Memory B cell (primary cell): ENCODE measurements at regions not wholly inside any gene's neighbourhood (a gene's known extent, or its start where the extent isn't known, plus 50 kb on each side); places are given as distances from the start of the nearest gene placed in this dataset.

Experiments used
- ATAC-seq: fragments of 150-1000 bp; cut with Tn5 transposase; 2 replicates; pipeline ENCODE4 v1.10.0; 2021; ENCODE audit warnings: low read depth, mild to moderate bottlenecking, moderate library complexity
- DNase-seq, 2 donors: peaks; one replicate each; pipeline ENCODE4 v3.0.0; 2022; ENCODE audit warnings: low spot score in 2 of 2
- H3K27ac Mint-ChIP-seq: one replicate; pipeline ENCODE4 v1.8.0; 2022; ENCODE audit warnings: mild to moderate bottlenecking, moderate library complexity, mixed read lengths
- H3K27me3 Mint-ChIP-seq: one replicate; pipeline ENCODE4 v1.8.0; 2022; ENCODE audit warnings: mixed read lengths
- H3K36me3 Mint-ChIP-seq: one replicate; pipeline ENCODE4 v1.8.0; 2022; ENCODE audit warnings: mild to moderate bottlenecking, mixed read lengths
- H3K4me1 Mint-ChIP-seq: one replicate; pipeline ENCODE4 v1.8.0; 2022; ENCODE audit warnings: mixed read lengths
- H3K4me3 Mint-ChIP-seq: one replicate; pipeline ENCODE4 v1.8.0; 2022; ENCODE audit warnings: mild to moderate bottlenecking, moderate library complexity, mixed read lengths
- H3K9me3 Mint-ChIP-seq: one replicate; pipeline ENCODE4 v1.8.0; 2022; ENCODE audit warnings: mixed read lengths

DNA sequence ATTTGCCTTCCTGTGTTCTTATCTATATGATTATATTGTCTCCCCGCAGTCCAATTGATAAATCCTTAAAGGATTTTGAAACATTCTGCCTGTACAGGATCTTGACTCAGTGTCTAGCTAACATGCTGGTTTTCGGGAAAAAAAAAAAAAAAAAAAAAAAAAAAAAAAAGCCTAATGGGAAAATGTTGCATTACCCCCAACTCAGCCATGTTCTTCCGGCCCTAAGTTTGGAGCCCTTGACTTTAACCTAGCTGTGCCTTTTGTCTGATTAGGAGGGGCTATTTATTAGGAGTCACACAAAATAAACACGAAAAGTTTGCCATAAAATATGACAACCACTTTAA is 244.4 kb upstream of the TCF21 start:
- ATAC-seq, result no peak
- no peak for DNase-seq
- H3K27me3 Mint-ChIP-seq, result no peaks in the 10 kb centered on the region
- no peaks in the 10 kb centered on the region for H3K36me3 Mint-ChIP-seq
- H3K27ac Mint-ChIP-seq, result no peak overlapping the region
- H3K4me1 Mint-ChIP-seq, result no peaks in the 10 kb centered on the region
- no peak overlapping the region for H3K4me3 Mint-ChIP-seq
- no peaks in the 10 kb centered on the region for H3K9me3 Mint-ChIP-seq

DNA sequence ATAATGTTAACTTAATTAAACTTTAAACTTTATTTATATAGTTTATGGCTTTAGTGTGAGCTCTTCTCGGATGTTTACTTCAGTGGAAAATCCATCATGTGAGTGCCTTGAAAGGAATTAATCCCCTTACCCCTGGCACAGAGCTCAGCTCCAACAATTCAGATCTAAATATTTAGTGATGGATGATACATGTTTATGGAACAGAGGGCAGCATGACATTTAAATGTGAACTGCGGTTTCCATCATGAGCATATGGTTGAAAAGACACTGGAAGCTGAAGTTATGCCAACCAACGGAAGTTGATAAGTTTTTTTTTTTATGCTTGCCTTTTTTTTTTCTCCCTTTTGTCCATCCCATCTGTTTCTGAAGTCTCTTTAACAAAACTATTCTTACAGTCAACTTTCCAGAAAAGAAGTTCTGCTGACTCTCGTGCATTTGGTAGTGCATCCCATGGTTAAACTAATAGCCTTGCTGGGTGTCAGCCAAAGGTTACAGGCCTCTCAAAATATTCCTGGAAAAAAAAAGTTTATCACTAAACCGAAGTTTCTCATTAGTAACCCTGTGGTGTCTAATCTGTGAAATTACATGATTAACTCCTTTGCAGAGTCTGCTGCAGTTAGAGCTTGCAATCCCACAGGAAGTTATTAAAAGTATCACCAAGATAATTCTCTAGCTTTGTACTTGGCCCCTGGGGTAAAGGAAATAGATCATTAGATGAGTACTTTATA is 243.9 kb upstream of the TCF21 start:
- DNase-seq, result no peak
- H3K4me1 Mint-ChIP-seq, result no peaks in the 10 kb centered on the region
- no peak for ATAC-seq
- no peaks in the 10 kb centered on the region for H3K9me3 Mint-ChIP-seq
- H3K27me3 Mint-ChIP-seq, result no peaks in the 10 kb centered on the region
- no peak overlapping the region for H3K27ac Mint-ChIP-seq
- no peaks in the 10 kb centered on the region for H3K36me3 Mint-ChIP-seq
- no peak overlapping the region for H3K4me3 Mint-ChIP-seq

DNA sequence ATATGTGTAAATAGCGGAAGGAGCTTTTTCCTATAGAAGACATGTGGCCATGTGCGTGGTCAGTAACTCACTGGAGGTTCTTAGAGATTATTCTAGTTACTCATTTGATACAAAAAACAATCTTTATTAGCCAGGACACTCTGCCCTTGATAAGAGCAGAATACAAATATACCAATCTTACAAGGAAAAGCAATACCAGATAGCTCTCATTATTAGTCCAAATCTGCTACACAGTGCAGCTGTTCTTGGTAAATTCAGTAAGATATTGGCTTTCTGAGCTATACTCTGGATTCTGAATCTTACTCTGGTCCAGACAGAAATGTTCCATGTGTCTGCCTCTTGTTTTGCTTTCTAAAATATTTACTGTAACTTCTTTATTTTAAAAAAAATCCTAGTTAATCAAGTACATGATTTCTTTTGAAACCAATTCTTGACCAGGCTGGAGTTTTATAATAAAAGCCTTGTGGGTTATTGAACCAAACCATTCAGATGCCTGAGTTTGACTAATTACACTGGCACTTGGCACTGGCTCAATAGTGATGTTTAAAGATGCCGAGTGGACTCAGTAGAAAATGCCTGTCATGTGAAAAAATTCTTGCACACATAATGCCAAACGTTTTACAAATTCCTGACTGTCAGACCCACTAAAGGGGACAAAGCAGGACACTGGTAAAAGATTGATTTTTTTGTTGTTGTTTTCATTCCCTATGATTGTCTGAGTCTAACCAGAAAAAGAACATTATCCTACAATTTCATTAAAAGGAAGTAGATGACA is 242.8 kb upstream of the TCF21 start:
- H3K9me3 Mint-ChIP-seq, result no peaks in the 10 kb centered on the region
- no peaks in the 10 kb centered on the region for H3K36me3 Mint-ChIP-seq
- H3K4me1 Mint-ChIP-seq, result no peaks in the 10 kb centered on the region
- H3K27ac Mint-ChIP-seq, result no peak overlapping the region
- DNase-seq (no peak), ATAC-seq (no peak)
- no peaks in the 10 kb centered on the region for H3K27me3 Mint-ChIP-seq
- no peak overlapping the region for H3K4me3 Mint-ChIP-seq

DNA sequence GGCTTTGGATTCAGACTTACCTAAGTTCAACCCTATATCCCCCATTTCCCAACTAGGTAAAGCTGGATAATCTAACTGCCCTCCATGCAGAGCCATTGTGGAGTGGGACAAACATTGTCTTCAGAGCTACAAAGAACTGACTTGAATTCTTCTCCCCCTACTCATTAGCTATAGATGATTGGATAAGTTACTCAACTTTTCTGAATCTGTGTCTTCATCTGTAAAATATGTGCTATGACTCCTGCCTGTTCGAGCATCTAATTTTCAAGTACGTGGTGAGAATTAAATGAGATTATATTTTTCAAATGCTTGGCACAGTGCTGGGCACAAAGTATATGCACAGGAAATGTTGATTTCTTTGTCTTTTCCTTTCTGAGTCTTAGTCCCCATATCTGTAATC is 240.3 kb upstream of the TCF21 start:
- ATAC-seq (no peak), DNase-seq (no peak)
- no peaks in the 10 kb centered on the region for H3K36me3 Mint-ChIP-seq
- H3K27me3 Mint-ChIP-seq, result no peaks in the 10 kb centered on the region
- no peaks in the 10 kb centered on the region for H3K9me3 Mint-ChIP-seq
- H3K4me3 Mint-ChIP-seq, result no peak overlapping the region
- H3K27ac Mint-ChIP-seq, result no peak overlapping the region
- H3K4me1 Mint-ChIP-seq, result no peaks in the 10 kb centered on the region

DNA sequence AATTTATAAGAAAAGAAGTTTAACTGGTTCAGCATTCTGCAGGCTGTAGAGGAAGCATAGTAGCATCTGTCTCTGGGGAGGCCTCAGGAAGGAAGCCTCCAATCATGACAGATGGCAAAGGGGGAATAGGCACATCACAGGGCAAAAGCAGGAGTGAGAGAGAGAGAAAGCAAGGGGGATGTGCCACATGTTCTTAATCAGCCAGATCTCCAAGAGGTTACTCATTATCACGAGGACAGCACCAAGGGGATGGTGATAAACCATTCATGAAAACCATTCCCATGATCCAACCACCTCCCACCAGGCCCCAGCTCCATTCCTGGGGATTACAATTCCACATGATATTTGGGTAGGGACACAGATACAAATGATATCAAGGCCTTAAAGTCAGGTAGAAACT is 217.5 kb upstream of the TCF21 start:
- ATAC-seq (no peak), DNase-seq (no peak)
- Mint-ChIP-seq H3K27me3 (no peaks in the 10 kb centered on the region), H3K27ac (no peak overlapping the region), H3K4me3 (no peak overlapping the region), H3K9me3 (no peaks in the 10 kb centered on the region), H3K4me1 (no peaks in the 10 kb centered on the region), H3K36me3 (no peaks in the 10 kb centered on the region)

DNA sequence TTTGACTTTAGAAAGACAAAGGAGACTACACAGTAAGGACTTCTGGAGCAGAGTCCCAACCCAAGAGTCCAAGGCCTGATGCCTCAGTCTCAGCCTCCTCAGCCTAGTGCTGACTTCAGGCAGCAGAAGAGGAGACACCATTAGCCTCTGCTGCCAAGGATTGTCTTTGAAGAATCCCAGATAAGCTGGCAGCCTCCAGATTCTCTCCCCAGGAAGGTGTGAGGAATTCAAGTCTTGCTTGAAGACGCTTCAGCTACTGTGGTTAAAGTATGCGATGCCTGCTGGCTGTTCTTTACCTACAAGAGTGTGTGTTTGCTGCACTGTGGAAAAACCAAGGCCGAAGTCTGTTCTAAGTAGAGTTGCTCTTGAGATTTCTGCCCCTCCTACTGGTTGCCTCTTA is 215.9 kb upstream of the TCF21 start:
- DNase-seq, result no peak
- no peak for ATAC-seq
- no peaks in the 10 kb centered on the region for H3K27me3 Mint-ChIP-seq
- no peaks in the 10 kb centered on the region for H3K36me3 Mint-ChIP-seq
- no peak overlapping the region for H3K27ac Mint-ChIP-seq
- H3K9me3 Mint-ChIP-seq, result no peaks in the 10 kb centered on the region
- H3K4me1 Mint-ChIP-seq, result no peaks in the 10 kb centered on the region
- no peak overlapping the region for H3K4me3 Mint-ChIP-seq

DNA sequence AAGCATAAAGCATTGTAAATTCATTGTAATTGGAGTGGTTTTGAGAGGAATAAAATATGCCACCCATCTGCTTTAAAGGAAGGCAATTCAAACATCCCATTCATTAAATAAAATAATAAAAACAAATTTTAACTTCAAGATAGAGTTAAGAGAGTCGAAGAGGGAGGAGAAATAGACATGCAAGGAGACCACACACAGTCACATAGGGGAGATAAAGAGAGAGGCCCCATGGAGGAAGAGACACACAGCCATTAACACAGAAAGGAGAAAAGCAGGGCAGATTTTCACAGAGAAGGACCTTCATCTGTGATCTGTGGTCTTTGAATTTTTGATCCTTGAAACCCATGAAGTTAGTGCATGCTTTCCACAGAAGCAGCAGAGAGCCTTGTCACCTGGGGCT is 214.3 kb upstream of the TCF21 start:
- Mint-ChIP-seq H3K27me3 (no peaks in the 10 kb centered on the region), H3K36me3 (no peaks in the 10 kb centered on the region), H3K27ac (no peak overlapping the region), H3K9me3 (peaks cover 2% of the 10 kb centered on the region), H3K4me3 (no peak overlapping the region), H3K4me1 (no peaks in the 10 kb centered on the region)
- ATAC-seq (no peak), DNase-seq (no peak)

DNA sequence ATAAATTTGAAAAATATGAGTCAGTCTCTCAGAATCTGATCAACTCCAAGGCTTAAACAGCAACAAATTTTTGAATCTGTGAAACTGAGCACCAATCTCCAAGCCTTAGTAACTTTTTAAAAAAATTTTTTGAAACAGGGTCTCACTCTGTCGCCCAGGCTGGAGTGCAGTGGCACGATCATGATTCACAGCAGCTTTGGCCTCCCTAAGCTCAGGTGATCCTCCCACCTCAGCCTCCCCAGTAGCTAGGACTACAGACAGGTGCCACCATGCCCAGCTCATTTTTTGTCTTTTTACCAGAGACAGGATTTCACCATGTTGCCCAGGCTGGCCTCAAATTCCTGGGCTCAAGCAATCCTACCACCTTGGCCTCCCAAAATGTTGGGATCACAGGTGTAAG is 207.9 kb upstream of the TCF21 start:
- no peak overlapping the region for H3K27ac Mint-ChIP-seq
- no peak overlapping the region for H3K4me3 Mint-ChIP-seq
- H3K36me3 Mint-ChIP-seq, result no peaks in the 10 kb centered on the region
- DNase-seq (no peak), ATAC-seq (no peak)
- no peaks in the 10 kb centered on the region for H3K4me1 Mint-ChIP-seq
- peaks cover 2% of the 10 kb centered on the region for H3K9me3 Mint-ChIP-seq
- no peaks in the 10 kb centered on the region for H3K27me3 Mint-ChIP-seq

DNA sequence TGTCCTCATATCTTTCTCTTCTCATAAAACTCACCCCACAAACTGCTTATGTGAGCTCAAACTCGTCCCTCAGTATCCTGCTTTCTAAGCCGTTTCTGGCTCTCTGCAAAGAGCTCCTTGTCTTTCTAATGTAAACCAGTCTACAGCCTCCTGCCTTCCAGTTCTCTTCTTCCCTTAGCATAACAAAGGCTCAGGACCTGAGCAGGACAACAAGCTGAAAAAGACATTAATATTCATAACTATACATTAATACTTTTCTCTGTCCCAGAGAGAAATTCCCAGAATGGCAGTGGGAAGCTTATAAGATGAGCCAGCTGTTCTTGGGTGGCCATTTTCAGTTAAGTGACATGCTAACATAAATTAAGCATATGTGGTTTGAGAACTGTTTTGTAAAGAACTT is 207.0 kb upstream of the TCF21 start:
- Mint-ChIP-seq H3K4me1 (no peaks in the 10 kb centered on the region), H3K27me3 (no peaks in the 10 kb centered on the region), H3K27ac (no peak overlapping the region)

DNA sequence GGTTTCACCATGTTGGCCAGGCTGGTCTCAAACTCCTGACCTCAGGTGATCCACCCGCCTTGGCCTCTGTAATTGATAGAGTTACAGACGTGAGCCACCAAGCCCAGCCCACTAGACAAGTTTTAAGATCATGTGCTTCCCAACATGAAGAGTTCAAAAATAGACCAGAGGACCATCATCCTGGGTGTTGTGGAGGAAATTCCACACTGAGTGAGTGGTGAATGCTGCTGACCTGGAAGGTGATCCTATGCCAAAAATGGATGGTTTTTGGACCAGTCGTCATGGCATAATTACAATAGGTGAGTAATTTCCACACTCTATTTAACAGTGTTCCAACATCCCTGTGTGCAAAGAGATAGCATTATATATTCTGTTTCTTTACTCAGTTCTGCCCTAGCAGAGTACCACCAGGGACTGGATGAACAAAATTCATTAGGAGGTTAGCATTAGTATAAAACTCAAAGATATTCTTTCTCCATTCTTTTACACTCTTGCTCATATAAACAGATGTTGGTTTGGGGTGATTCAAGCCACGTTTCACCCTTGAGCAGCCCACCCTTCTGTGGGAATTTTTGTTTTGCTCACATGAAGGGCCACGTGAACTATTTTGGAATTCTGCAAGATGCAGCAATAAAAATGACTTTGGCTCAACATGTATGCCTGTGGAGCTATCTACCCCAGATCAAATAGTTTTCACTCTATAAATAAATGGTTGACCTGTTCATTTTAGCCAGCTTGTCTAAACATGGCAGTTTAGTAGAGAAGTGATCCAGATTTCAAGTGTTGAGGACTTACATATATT is 206.2 kb upstream of the TCF21 start:
- Mint-ChIP-seq H3K36me3 (no peaks in the 10 kb centered on the region), H3K9me3 (peaks cover 2% of the 10 kb centered on the region), H3K27me3 (no peaks in the 10 kb centered on the region), H3K4me3 (no peak overlapping the region), H3K4me1 (no peaks in the 10 kb centered on the region), H3K27ac (no peak overlapping the region)
- ATAC-seq (no peak), DNase-seq (no peak)

More for the DNA sequence above, 207.0 kb upstream of the TCF21 start:
- Mint-ChIP-seq H3K9me3 (peaks cover 2% of the 10 kb centered on the region), H3K36me3 (no peaks in the 10 kb centered on the region), H3K4me3 (no peak overlapping the region)
- ATAC-seq, result no peak
- no peak for DNase-seq

DNA sequence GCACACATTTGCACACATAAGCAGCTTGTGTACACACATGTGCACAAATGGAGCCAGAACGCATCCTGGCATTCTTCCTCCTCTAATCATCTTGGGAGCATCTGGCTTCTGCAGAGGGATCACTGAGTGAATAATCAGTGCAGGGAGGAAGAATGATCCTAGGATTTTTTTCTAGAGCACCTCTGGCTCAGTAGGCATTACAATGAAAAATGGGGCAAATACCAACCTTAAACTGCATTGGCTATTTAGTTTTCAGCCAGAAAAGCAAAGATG is 205.7 kb upstream of the TCF21 start:
- no peaks in the 10 kb centered on the region for H3K4me1 Mint-ChIP-seq
- no peak overlapping the region for H3K27ac Mint-ChIP-seq
- no peaks in the 10 kb centered on the region for H3K36me3 Mint-ChIP-seq
- peaks cover 2% of the 10 kb centered on the region for H3K9me3 Mint-ChIP-seq
- DNase-seq (no peak), ATAC-seq (no peak)
- H3K27me3 Mint-ChIP-seq, result no peaks in the 10 kb centered on the region
- H3K4me3 Mint-ChIP-seq, result no peak overlapping the region

DNA sequence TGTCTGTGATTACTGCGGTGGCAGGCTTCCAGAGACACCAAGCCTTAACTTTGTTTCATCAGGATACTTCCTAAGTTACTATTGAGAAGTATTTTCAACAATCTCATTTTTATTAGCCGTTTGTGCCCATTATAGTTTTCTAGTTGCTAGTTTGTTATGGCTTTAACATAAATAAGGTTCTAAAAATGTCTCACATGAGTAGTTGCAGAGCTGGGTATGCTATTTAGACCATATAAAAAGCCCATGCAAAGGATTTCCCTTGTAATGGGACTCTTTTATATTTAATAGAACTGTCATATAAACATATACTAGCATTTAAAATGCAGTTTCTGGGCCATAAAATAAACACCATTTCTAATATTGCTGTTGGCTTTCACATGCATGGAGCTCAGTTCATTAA is 205.3 kb upstream of the TCF21 start:
- H3K36me3 Mint-ChIP-seq, result no peaks in the 10 kb centered on the region
- no peaks in the 10 kb centered on the region for H3K27me3 Mint-ChIP-seq

DNA sequence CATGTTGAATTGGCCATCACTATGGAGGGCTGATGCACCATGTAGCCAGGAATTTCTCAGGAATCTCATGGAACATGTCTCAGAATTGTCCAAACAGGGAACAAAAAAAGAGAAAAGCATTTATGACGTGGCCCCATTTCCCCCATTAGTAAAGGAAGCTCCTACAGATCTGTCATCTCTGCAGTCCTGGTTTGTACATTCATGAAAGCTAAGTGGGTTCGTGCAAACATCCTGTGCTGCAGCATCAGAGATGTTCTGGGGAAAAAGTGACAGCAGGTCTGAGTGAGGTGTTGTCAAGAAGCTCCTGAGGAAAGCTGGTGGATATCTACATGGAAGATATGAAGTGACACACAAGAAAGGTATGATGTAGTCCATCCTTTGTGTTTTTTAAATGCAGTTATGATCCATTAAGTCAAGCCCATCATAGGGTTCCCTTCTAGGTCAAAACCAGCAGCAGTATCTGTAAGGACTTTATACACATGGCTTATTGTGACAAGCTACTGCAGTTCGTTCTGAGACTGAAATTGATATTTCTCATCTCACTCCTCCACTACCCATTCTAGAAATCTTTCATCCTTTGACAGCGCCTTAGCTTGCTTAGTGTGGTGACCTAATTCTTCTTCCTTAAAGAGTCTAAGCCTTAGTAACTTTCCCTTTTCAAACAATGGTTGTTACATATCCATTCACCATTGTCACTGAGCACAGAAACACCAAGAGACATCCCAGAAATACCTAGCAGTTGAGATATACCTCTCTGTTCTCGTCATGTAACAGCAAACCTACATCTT is 200.0 kb upstream of the TCF21 start:
- no peak for DNase-seq
- Mint-ChIP-seq H3K9me3 (peaks cover 3% of the 10 kb centered on the region), H3K27me3 (peaks cover 2% of the 10 kb centered on the region), H3K36me3 (no peaks in the 10 kb centered on the region), H3K27ac (no peak overlapping the region), H3K4me3 (no peak overlapping the region), H3K4me1 (no peaks in the 10 kb centered on the region)
- ATAC-seq, result no peak

More for the DNA sequence above, 205.3 kb upstream of the TCF21 start:
- Mint-ChIP-seq H3K4me3 (no peak overlapping the region), H3K4me1 (no peaks in the 10 kb centered on the region), H3K9me3 (peaks cover 3% of the 10 kb centered on the region), H3K27ac (no peak overlapping the region)
- ATAC-seq (no peak), DNase-seq (no peak)

DNA sequence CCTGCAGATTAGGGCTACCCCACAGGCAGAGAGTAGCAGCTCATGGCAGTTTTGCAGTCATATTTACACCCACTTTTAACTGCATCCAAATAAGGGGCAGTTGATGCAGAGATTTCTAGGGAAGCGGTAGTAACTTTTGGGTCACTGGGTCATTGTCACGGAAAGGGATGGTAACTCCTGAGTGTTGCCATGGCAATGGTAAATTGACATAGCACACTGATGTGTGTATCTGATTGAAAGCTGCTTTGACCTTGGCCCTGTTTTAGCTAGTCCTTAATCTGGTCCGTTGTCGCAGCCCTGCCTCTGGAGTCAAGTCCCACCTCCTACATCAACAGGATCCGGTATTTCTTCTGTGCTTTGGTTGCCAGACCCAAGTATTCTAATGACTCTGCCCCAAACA is 199.1 kb upstream of the TCF21 start:
- Mint-ChIP-seq H3K27ac (no peak overlapping the region), H3K36me3 (no peaks in the 10 kb centered on the region)
- no peak for DNase-seq

More for the DNA sequence above, 199.1 kb upstream of the TCF21 start:
- Mint-ChIP-seq H3K27me3 (peaks cover 2% of the 10 kb centered on the region), H3K4me1 (no peaks in the 10 kb centered on the region), H3K4me3 (no peak overlapping the region), H3K9me3 (peaks cover 3% of the 10 kb centered on the region)
- no peak for ATAC-seq
